ENCODE measurements at regions not wholly inside any gene's neighbourhood (a gene's known extent, or its start where the extent isn't known, plus 50 kb on each side); places are given as distances from the start of the nearest gene placed in this dataset.

DNA sequence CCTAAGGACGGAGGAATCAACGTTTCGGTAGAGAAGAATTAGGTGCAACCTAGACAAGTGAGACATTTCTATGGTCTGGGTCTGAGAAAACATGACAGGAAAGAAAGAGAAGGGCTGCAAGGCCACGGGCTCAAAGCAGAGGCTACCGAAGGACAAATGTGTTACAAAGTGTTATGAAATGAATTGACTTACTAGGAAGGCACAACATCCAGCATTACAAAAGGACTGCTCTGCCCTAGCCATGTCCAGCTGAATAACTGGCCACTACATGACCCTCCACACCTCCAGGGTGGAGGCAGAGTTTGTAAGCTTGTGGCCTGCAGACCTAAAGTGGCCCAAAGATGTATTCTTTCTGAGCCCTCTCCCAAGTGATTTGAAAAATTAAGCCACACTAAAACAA is 133.6 kb downstream of the GDAP2 start:
- TF ChIP-seq, protein P1, sequence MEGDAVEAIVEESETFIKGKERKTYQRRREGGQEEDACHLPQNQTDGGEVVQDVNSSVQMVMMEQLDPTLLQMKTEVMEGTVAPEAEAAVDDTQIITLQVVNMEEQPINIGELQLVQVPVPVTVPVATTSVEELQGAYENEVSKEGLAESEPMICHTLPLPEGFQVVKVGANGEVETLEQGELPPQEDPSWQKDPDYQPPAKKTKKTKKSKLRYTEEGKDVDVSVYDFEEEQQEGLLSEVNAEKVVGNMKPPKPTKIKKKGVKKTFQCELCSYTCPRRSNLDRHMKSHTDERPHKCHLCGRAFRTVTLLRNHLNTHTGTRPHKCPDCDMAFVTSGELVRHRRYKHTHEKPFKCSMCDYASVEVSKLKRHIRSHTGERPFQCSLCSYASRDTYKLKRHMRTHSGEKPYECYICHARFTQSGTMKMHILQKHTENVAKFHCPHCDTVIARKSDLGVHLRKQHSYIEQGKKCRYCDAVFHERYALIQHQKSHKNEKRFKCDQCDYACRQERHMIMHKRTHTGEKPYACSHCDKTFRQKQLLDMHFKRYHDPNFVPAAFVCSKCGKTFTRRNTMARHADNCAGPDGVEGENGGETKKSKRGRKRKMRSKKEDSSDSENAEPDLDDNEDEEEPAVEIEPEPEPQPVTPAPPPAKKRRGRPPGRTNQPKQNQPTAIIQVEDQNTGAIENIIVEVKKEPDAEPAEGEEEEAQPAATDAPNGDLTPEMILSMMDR (IDR thresholded peaks at IDR 0.05), result no peak
- no peak for TF ChIP-seq POLR2A (IDR thresholded peaks at IDR 0.05)
